ENCODE measurements at regions not wholly inside any gene's neighbourhood (a gene's known extent, or its start where the extent isn't known, plus 50 kb on each side); places are given as distances from the start of the nearest gene placed in this dataset.

GRCh38 chr6:25105070-25105925 lies 169.5 kb upstream of the RIPOR2 start:
- TF ChIP-seq EZH2 (IDR thresholded peaks at IDR 0.05; ENCODE audit: low read depth) (no peak), CTCF (conservative IDR thresholded peaks at IDR 0.05) (no peak)

All from PC-9 (cell line).